K562 (cell line): ENCODE measurements at regions not wholly inside any gene's neighbourhood (a gene's known extent, or its start where the extent isn't known, plus 50 kb on each side); places are given as distances from the start of the nearest gene placed in this dataset.

ENCODE experiments used
- ATF6 ChIP-seq: sonication (generic); formaldehyde crosslinking; IDR thresholded peaks from 2 replicates; pipeline ENCODE4 v1.4.0; 2020; ENCODE audit warnings: mild to moderate bottlenecking, missing genetic modification reagents
- RAD21 ChIP-seq, 2 experiments: fragments of 250-450 bp in 1 of 2; fragments of 450-650 bp in 1 of 2; sonication (Bioruptor Pico) in 1 of 2; formaldehyde crosslinking in 1 of 2; IDR thresholded peaks in 1 of 2; conservative IDR thresholded peaks in 1 of 2; 2 replicates each; pipeline versions ENCODE4 v1.4.0 to v1.8.0; 2020 to 2022; ENCODE audit warnings: mild to moderate bottlenecking in 2 of 2, moderate library complexity in 1 of 2
- TAL1 ChIP-seq: fragments of 450-650 bp; IDR thresholded peaks from 2 replicates; pipeline ENCODE4 v1.6.1; 2016; ENCODE audit warnings: mild to moderate bottlenecking
- TCF7 ChIP-seq: sonication (generic); IDR thresholded peaks from 2 replicates; pipeline ENCODE4 v1.6.1; 2016; ENCODE audit warnings: antibody characterized with exemption, borderline replicate concordance
- ZFX ChIP-seq: sonication (generic); formaldehyde crosslinking; IDR thresholded peaks from 2 replicates; pipeline ENCODE4 v1.8.0; 2022; ENCODE audit warnings: mild to moderate bottlenecking, missing genetic modification reagents, moderate library complexity
- ZNF143 ChIP-seq: sonication (generic); formaldehyde crosslinking; IDR thresholded peaks from 2 replicates; pipeline ENCODE4 v1.9.0; 2022; ENCODE audit warnings: mild to moderate bottlenecking, missing genetic modification reagents
- ZNF395 ChIP-seq: fragments of 200-800 bp; sonication (Bioruptor generic); IDR thresholded peaks from 2 replicates; pipeline ENCODE4 v1.6.1; 2017; ENCODE audit warnings: missing genetic modification characterization, missing compliant biosample characterization

GRCh38 chr6:1027109-1027794 is 284.6 kb upstream of the FOXQ1 start:
- TF ChIP-seq ZFX (CRISPR knock-in tag) (no peak), ZNF143 (CRISPR knock-in tag) (no peak), RAD21 (CRISPR knock-in tag; conservative IDR thresholded peaks at IDR 0.05 in 1 of 2, IDR thresholded peaks at IDR 0.05 in 1 of 2) (no peak), ATF6 (CRISPR knock-in tag) (no peak), TAL1 (no peak), TCF7 (no peak), ZNF395 (CRISPR knock-in tag) (no peak)
